WTC11 (cell line): ENCODE measurements at regions not wholly inside any gene's neighbourhood (a gene's known extent, or its start where the extent isn't known, plus 50 kb on each side); places are given as distances from the start of the nearest gene placed in this dataset.

Experiments
- CREB1 ChIP-seq: sonication (generic); formaldehyde crosslinking; IDR thresholded peaks from 2 replicates; pipeline ENCODE4 v1.8.0; 2023; ENCODE audit warnings: mild to moderate bottlenecking, missing genetic modification reagents
- E2F1 ChIP-seq: sonication (generic); formaldehyde crosslinking; IDR thresholded peaks from 2 replicates; pipeline ENCODE4 v1.8.0; 2022; ENCODE audit warnings: mild to moderate bottlenecking, missing genetic modification reagents
- ERG ChIP-seq: fragments of 250-450 bp; sonication (Bioruptor Pico); IDR thresholded peaks from 2 replicates; pipeline ENCODE4 v1.8.0; 2021; ENCODE audit warnings: mild to moderate bottlenecking
- FOXJ3 ChIP-seq: sonication (generic); formaldehyde crosslinking; IDR thresholded peaks from 2 replicates; pipeline ENCODE4 v1.9.0; 2021; ENCODE audit warnings: missing genetic modification reagents, mild to moderate bottlenecking, borderline replicate concordance
- GABPB1 ChIP-seq: sonication (generic); formaldehyde crosslinking; IDR thresholded peaks from 2 replicates; pipeline ENCODE4 v1.8.1; 2023; ENCODE audit warnings: mild to moderate bottlenecking, missing genetic modification reagents
- JUN ChIP-seq: sonication (generic); formaldehyde crosslinking; IDR thresholded peaks from 2 replicates; pipeline ENCODE4 v1.8.0; 2023; ENCODE audit warnings: mild to moderate bottlenecking, missing genetic modification reagents
- MAX ChIP-seq: sonication (generic); formaldehyde crosslinking; IDR thresholded peaks from 2 replicates; pipeline ENCODE4 v1.8.0; 2022; ENCODE audit warnings: mild to moderate bottlenecking, missing genetic modification reagents
- RELA ChIP-seq: sonication (generic); formaldehyde crosslinking; IDR thresholded peaks from 2 replicates; pipeline ENCODE4 v1.8.1; 2022; ENCODE audit warnings: missing genetic modification reagents, mild to moderate bottlenecking, borderline replicate concordance
- USF2 ChIP-seq: sonication (generic); formaldehyde crosslinking; IDR thresholded peaks from 2 replicates; pipeline ENCODE4 v1.8.1; 2023; ENCODE audit warnings: mild to moderate bottlenecking, missing genetic modification reagents, moderate library complexity
- ZBTB21 ChIP-seq: sonication (generic); formaldehyde crosslinking; IDR thresholded peaks from 2 replicates; pipeline ENCODE4 v1.8.1; 2023; ENCODE audit warnings: mild to moderate bottlenecking, missing genetic modification reagents, borderline replicate concordance
- ZNF121 ChIP-seq: sonication (generic); formaldehyde crosslinking; IDR thresholded peaks from 2 replicates; pipeline ENCODE4 v1.8.0; 2023; ENCODE audit warnings: missing genetic modification reagents
- ZNF423 ChIP-seq: fragments of 250-450 bp; sonication (Bioruptor Pico); IDR thresholded peaks from 2 replicates; pipeline ENCODE4 v2.1.2; 2022; ENCODE audit warnings: mild to moderate bottlenecking, moderate library complexity
- TF ChIP-seq, protein P1 (sequence below): fragments of 200-600 bp; IDR thresholded peaks from 2 replicates; pipeline ENCODE4 v1.8.0; 2022; ENCODE audit warnings: antibody characterized with exemption
- TF ChIP-seq, protein P2 (sequence below): sonication (generic); formaldehyde crosslinking; IDR thresholded peaks from 2 replicates; pipeline ENCODE4 v1.8.0; 2023; ENCODE audit warnings: missing genetic modification reagents

- no peak for TF ChIP-seq ERG (CRISPR knock-in tag)
- TF ChIP-seq, protein P1, sequence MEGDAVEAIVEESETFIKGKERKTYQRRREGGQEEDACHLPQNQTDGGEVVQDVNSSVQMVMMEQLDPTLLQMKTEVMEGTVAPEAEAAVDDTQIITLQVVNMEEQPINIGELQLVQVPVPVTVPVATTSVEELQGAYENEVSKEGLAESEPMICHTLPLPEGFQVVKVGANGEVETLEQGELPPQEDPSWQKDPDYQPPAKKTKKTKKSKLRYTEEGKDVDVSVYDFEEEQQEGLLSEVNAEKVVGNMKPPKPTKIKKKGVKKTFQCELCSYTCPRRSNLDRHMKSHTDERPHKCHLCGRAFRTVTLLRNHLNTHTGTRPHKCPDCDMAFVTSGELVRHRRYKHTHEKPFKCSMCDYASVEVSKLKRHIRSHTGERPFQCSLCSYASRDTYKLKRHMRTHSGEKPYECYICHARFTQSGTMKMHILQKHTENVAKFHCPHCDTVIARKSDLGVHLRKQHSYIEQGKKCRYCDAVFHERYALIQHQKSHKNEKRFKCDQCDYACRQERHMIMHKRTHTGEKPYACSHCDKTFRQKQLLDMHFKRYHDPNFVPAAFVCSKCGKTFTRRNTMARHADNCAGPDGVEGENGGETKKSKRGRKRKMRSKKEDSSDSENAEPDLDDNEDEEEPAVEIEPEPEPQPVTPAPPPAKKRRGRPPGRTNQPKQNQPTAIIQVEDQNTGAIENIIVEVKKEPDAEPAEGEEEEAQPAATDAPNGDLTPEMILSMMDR, result no peak
- no peak for TF ChIP-seq ZNF121 (CRISPR knock-in tag)
- TF ChIP-seq ZBTB21 (CRISPR knock-in tag), result no peak
- TF ChIP-seq, protein P2, sequence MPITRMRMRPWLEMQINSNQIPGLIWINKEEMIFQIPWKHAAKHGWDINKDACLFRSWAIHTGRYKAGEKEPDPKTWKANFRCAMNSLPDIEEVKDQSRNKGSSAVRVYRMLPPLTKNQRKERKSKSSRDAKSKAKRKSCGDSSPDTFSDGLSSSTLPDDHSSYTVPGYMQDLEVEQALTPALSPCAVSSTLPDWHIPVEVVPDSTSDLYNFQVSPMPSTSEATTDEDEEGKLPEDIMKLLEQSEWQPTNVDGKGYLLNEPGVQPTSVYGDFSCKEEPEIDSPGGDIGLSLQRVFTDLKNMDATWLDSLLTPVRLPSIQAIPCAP (CRISPR knock-in tag), result no peak
- TF ChIP-seq ZNF423 (CRISPR knock-in tag), result no peak
- TF ChIP-seq USF2 (CRISPR knock-in tag), result no peak
- TF ChIP-seq FOXJ3 (CRISPR knock-in tag), result no peak
- TF ChIP-seq JUN (CRISPR knock-in tag), result no peak
- no peak for TF ChIP-seq E2F1 (CRISPR knock-in tag)
- TF ChIP-seq RELA (CRISPR knock-in tag), result no peak
- TF ChIP-seq CREB1 (CRISPR knock-in tag), result no peak
- no peak for TF ChIP-seq GABPB1 (CRISPR knock-in tag)
- no peak for TF ChIP-seq MAX (CRISPR knock-in tag)
Observed at GRCh38 chr6:78492351-78493017, 374.9 kb upstream of the IRAK1BP1 start.
